ENCODE measurements at regions not wholly inside any gene's neighbourhood (a gene's known extent, or its start where the extent isn't known, plus 50 kb on each side); places are given as distances from the start of the nearest gene placed in this dataset.

DNA sequence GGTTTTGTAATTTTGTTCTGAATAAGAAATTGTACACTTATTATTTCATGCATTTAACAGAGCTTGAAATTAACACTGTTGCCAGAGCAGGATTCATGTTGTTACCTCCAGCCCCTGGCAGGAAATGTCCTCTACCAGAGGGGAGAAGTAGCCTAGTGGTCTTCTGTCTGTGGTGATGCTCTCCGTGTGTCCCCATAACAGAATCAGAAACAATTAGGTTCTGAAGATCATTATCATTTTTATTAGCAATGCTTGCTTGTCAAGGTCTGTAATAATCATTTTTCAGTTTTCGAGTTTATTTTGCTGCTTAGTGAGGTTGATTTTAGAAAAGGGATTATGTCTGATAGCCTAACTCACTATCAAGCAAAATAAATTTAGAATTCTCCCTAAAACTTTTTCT lies 116.6 kb upstream of the CNTNAP5 start:
- TF ChIP-seq, protein P1, sequence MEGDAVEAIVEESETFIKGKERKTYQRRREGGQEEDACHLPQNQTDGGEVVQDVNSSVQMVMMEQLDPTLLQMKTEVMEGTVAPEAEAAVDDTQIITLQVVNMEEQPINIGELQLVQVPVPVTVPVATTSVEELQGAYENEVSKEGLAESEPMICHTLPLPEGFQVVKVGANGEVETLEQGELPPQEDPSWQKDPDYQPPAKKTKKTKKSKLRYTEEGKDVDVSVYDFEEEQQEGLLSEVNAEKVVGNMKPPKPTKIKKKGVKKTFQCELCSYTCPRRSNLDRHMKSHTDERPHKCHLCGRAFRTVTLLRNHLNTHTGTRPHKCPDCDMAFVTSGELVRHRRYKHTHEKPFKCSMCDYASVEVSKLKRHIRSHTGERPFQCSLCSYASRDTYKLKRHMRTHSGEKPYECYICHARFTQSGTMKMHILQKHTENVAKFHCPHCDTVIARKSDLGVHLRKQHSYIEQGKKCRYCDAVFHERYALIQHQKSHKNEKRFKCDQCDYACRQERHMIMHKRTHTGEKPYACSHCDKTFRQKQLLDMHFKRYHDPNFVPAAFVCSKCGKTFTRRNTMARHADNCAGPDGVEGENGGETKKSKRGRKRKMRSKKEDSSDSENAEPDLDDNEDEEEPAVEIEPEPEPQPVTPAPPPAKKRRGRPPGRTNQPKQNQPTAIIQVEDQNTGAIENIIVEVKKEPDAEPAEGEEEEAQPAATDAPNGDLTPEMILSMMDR (conservative IDR thresholded peaks at IDR 0.05; ENCODE audit: low read depth in 2 of 2), result no peak
- TF ChIP-seq POLR2AphosphoS5 (IDR thresholded peaks at IDR 0.05; ENCODE audit: low read depth), result no peak

All from GM23338 (cell line).